ENCODE measurements at regions not wholly inside any gene's neighbourhood (a gene's known extent, or its start where the extent isn't known, plus 50 kb on each side); places are given as distances from the start of the nearest gene placed in this dataset.

DNA sequence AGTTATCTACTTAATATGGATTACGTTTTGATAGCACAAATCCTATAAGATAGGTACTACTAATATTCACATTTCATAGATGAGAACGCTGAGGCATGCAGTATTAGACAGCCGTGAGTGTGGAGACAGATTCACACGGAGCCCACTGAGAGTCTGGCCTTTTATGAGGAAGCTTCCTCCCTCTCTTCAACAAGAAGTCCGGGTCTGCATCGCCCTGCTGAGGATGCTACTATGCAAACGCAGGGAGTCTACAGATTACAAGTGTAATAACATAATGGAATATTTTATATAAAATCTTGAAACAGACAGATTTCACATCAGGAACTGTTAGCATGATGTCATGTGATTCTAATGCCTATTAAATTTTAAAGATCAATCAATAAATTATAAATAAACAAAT, 255.9 kb upstream of the GLI3 start:
- no peak for DNase-seq (ENCODE audit: low spot score)

DNA sequence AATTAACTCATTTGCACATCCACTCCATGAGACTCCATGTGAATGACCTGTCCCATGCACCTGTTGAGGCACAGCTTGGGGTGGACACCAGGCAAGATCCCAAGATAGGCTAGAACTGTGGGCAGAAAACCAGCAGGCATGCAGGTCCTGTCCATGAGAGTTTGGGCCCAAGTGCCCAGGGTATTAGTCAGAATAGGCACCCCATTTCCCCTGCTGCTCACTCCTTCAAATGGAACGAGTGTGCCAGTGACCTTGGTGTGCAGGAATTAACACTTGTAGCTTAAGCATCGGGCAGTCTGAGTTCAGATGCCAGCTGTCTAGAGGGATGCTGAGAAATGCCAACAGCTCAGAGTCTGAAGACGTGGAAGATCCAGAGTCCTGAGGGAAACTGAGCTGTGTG, 254.1 kb upstream of the GLI3 start:
- DNase-seq (ENCODE audit: low spot score), result no peak

DNA sequence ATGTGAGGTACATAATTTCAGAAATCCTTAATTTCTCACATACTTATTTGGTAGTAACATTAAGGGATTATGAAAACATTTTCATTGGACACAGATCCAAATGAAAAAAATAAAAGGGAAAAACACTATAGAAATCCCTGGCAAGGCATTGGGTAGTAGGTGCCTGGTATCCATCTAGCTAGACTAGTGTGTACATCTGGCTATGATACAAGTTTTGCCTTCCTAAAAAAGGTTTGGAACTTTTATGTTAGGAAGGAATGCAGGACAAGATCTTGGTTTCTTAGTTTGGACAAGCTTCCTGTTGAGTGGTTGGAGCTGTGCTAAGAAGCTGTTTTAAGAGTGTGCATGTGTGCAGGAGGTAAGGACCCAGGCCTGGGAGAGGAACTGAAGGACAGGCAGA, 252.3 kb upstream of the GLI3 start:
- no peak for DNase-seq (ENCODE audit: low spot score)

DNA sequence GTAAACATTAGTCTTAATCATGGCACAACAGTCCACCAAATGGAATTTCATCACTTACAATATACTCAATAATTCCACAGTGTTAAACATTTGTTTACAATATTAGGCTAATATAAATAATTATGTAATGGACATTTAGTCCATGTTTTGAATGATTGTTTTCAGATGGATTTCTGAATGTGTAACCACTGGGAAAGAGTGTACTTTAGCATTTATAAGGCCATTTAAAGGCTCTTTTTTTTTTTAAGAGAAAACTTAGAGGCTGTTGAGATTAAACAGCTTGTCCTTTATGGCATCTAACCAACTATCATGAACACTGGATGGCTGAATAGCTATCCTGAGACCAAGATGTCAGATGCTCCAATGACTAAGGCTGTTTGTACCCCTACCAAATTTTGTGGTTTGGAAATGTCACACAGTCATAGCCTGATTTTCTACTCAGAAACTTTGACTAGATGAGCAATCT, 248.3 kb upstream of the GLI3 start:
- no peak for DNase-seq (ENCODE audit: low spot score)

DNA sequence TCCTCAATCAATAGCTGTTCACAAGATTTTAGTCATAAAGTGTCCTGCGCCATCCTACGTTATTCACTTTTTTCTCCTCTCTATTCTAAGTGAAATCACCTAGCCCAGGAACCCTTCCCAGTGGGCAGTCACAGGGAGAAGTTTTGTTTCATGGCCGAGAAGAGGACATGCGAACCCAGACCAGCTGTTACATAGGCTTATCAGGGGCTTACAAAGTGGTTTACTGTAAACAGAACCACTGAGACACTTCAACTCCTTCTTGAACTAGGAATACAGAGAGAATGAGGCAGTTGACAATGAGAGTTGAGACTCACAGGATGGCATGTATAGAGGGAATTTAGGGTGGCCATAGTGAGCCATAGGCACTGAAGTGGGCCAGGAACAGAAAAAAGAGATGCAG, 246.9 kb upstream of the GLI3 start:
- DNase-seq (ENCODE audit: low spot score), result no peak

DNA sequence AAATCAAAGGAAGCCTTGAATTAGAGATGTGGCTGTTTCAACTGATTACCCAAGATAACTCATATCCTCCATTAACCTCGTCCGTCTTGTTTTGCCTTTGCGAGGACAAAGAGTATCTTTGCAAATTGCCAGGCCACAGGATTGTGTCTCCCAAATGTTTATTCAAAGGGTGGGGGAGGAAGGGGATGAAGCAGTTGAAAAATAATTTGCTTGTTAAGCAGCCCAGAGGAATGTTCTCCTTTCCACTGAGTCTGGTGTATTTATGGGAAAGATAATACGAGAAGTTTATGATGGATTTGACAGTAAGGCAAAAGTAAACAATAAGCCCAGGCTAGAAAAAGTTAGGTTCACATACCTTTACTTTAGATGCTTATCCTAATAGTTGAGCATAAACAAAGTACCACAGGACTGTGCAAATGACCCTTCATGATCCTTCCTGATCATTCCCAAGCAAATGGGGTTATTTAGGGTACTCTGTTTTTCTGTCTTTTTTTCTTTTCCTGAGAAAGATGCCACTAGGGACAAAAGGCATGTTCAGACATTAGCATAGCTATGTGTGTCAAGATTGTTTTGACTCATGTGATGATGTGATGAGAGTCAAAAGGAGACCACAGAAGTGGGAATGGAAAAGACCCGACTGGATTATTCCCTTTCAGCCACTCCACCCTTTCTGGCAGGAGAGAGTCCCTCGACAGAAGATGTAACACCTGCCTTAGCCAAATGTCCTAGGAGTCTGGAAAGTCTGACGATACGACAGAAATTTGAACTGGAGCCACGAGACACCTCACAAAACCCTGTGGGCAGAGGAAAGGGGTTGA, 243.0 kb upstream of the GLI3 start:
- no peak for DNase-seq (ENCODE audit: low spot score)

DNA sequence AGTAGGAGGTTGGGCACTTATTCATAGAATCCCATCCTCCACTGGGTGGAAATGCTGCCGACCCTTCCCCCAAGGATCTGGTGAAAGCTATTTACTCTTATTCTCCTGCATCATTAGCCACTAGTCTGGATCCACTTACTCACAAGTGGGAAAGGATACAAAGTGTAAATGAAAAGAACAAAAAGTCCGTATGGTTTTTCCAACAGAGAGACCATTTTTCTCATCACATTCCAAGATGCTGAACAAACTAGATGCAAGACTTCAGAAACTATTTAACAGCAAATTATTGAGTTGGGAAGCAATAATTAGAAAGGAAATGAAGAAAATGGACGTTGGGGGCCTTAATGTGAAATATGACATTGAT, 242.4 kb upstream of the GLI3 start:
- DNase-seq (ENCODE audit: low spot score), result no peak

DNA sequence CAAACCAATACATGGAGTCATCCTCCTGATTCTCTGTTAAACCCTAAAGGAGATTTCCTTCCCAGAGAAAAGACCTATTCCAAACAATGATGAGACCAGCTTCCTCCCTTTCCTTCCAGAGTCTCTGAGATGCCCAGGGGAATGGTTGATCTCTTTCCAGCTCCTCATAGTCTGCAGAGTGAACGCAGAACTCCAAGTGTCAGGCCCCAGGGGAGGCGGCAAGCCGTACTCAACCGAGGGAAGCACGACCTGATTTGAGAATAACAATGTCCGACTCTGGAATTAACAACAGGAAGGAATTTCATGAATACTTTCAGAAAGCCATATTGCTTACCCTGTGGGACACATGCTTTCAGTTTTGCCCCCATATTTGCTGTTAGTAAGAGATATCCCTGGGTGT, 241.7 kb upstream of the GLI3 start:
- DNase-seq (ENCODE audit: low spot score), result no peak

GRCh38 chr7:42476255-42476654, 239.2 kb upstream of the GLI3 start:
- DNase-seq (ENCODE audit: low spot score), result no peak

- no peak for DNase-seq (ENCODE audit: low spot score)
Observed at GRCh38 chr7:42475082-42475481, 238.1 kb upstream of the GLI3 start.

- DNase-seq (ENCODE audit: low spot score), result no peak
Observed at GRCh38 chr7:42473099-42473498, 236.1 kb upstream of the GLI3 start.

DNA sequence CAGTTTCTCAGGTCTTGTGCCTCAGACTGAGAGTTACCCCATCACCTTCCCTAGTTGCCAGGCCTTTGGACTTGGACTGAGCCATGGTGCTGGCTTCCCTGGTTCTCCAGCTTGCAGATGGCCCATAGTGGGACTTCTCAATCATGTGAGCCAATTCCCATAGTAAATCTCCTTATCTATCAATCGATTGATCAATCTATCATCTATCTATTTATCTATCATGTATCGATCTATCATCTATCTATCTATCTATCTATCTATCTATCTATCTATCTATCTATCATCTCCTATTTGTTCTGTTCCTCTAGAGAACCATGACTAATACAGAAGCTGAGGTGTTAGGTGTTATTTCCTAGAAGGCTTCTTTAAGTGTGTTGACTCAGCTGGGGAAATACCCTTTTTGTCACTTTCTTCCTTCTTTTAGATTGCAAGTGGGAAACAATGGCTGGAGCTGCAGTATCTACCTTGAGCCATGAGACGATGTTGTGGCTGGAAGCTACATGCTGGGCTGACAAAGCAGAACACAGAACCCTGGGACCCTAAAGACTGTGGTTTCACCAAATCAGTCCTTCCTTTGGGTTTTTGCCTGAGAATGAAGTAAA, 234.7 kb upstream of the GLI3 start:
- DNase-seq (ENCODE audit: low spot score), result no peak

DNA sequence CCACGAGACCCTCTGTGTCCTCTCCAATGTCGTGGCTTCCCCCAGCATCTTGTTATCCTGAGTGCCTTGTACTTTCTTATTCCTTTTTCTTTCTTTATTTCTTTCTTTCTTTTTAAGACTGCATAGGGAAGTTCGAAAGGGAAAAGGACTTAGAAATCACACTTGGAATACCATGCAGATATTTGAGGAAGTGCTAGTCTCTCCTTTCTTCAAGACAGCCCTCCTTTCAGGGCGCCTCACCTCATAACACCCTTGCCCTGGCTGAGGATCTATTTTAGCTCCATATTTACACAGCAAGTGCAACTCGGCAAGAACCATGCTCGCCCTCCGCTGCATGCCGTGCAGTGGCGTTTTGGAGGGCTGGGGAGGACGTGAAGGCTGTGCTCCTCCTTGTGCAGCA, 232.3 kb upstream of the GLI3 start:
- no peak for DNase-seq (ENCODE audit: low spot score)

DNA sequence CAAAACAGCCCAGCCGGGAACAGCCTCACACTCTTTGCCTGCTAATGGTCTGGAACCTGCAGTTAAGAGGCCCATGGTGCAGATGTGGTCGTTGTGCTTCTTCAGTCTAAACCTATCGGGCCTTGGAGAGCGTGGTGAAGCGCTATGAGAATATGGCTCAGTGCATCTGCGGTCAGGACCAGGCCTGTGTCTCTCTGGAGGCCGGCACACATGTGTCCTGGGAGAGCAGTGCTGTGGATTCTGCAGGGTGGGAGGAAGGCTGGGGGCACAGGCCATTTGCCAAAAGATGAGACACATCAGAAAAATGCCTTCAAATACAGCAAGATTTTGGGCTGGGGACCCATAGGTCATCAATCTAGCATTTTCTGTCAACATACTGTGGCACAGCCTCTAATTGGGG, 231.5 kb upstream of the GLI3 start:
- DNase-seq (ENCODE audit: low spot score), result no peak

DNA sequence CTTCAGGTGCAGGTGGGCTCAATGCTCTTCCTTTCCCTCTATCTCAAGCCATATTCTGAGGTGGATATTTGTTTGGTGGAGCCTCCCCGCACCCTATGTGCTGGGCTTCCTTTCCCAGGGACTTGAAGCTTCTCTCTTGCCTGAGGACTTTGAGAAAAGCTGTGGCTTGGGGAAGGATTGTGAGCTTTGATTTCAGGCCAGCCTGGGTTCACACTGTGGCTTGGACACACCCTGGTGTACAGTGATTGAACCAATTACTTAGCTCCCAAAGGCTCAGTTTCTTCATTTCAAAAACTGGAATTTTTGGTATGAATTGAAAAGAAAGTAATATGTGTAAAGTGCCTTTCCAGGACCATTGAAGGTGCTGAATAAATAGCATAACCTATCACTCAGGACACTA, 224.5 kb upstream of the GLI3 start:
- DNase-seq (ENCODE audit: low spot score), result no peak

DNA sequence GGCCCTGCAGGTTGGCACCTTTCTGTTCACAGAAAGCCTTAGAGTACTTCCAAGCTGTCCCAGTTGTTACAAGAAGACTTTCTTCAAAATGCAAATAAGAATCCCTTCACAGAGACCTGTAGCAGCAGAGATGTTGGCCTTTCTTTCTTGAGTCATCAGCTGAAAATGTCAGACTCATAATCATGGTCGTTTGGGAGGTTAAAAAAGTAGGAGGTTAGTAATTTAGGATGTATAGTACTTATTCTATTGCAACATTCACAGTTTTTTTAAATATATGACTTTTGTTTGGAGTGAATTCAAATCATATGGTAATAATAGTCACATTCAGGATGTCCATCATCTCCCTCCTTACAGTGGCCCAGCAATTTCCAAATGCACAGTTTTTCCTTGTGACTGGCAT, 223.9 kb upstream of the GLI3 start:
- DNase-seq (ENCODE audit: low spot score), result no peak

- no peak for DNase-seq (ENCODE audit: low spot score)
Observed at GRCh38 chr7:42460148-42460547, 223.1 kb upstream of the GLI3 start.

- DNase-seq (ENCODE audit: low spot score), result peak; percentile 5
Observed at GRCh38 chr7:42457663-42458062, 220.7 kb upstream of the GLI3 start.

DNA sequence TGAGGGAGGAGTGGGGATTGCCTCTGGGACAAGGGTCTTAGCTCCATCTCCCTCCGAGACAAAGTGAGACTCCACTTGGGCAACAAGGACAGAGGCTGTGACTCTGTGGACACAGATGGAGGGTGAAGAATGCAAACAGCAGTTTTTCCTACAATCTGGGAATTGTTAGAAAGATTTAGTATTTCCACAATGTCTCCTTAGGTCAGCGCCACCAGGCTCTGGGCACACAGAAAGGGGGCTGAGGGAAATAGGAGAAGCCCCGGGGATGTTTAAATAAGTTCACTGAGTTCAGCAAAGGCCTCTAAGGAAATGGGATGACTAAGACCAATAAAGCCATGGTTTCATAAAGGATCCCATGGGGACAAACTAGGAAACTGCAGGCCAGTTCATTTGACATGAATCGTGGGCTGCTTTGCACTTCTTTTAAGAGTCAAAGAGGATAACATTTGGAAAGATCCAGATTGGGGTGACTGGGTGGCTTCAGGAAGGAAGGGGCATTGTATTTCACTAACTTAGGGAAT, 219.8 kb upstream of the GLI3 start:
- no peak for DNase-seq (ENCODE audit: low spot score)

- DNase-seq (ENCODE audit: low spot score), result no peak
Observed at GRCh38 chr7:42456267-42456666, 219.3 kb upstream of the GLI3 start.

DNA sequence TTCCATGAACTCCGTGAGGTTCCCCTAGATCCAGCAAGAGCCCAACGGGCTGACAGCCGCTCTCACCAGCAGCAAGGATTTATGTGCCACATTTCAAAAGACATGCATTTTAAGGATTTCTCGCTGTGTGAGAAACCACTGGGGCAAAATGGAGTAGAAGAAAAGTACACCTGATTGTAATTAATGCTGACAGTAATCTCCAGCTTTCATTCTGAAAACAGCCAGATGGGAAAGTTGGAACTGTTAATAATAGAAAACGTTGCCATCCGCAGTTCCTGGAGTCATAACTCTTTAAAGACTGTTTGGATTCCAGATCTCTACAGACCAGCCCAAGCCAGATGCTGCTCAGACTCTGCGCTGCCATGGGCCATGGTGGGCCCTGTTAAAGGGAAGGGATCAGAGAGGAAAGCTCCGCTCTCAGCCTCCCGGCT, 216.9 kb upstream of the GLI3 start:
- no peak for DNase-seq (ENCODE audit: low spot score)

GRCh38 chr7:42452356-42452755, 215.3 kb upstream of the GLI3 start:
- no peak for DNase-seq (ENCODE audit: low spot score)

- no peak for DNase-seq (ENCODE audit: low spot score)
Observed at GRCh38 chr7:42449431-42449830, 212.4 kb upstream of the GLI3 start.

GRCh38 chr7:42448901-42449300, 211.9 kb upstream of the GLI3 start:
- DNase-seq (ENCODE audit: low spot score), result no peak

Measured in SW480 (cell line).